IMR-90 (cell line): ENCODE measurements at regions not wholly inside any gene's neighbourhood (a gene's known extent, or its start where the extent isn't known, plus 50 kb on each side); places are given as distances from the start of the nearest gene placed in this dataset.

ENCODE experiments used
- ATAC-seq: fragments of 200-7000 bp; cut with Tn5 transposase; 2 replicates; pipeline ENCODE4 v1.9.1; 2020; ENCODE audit warnings: low read depth, mild to moderate bottlenecking, moderate library complexity
- BruUV-seq: library from RNA; stranded (reverse); fragments of 400-500 nt; replicated peaks from 2 replicates; lab custom pipeline; 2021; lab: Mats Ljungman, UMichigan
- CTCF ChIA-PET: fragments of 300-600 bp; formaldehyde crosslinking; extraction: SDS; loops from one replicate; lab custom pipeline; 2021; ENCODE audit warnings: antibody characterized with exemption; lab: Yijun Ruan, JAX
- POLR2A ChIA-PET: fragments of 300-600 bp; sonication (Branson Sonifier 250); formaldehyde crosslinking; loops from one replicate; lab custom pipeline; 2022; ENCODE audit warnings: antibody characterized with exemption; ENCODE audit not compliant: unreplicated experiment; lab: Charles Lee
- DNase-seq: peaks from one replicate; pipeline ENCODE4 v3.0.0; 2013
- H2AFZ ChIP-seq: replicated peaks from 2 replicates; pipeline ENCODE3; 2013; ENCODE audit warnings: low read length, mild to moderate bottlenecking; ENCODE audit not compliant: poor library complexity
- H2AK5ac ChIP-seq: 2 replicates; pipeline ENCODE4 v1.6.1; 2013; ENCODE audit warnings: low read depth, low read length, inconsistent platforms
- H2AK9ac ChIP-seq: replicated peaks from 2 replicates; pipeline ENCODE3; 2013; ENCODE audit warnings: mild to moderate bottlenecking, low read depth, low read length, moderate library complexity; ENCODE audit not compliant: poor library complexity
- H2BK120ac ChIP-seq: 2 replicates; pipeline ENCODE4 v1.6.1; 2013; ENCODE audit warnings: low read depth, low read length, inconsistent platforms
- H2BK15ac ChIP-seq: 3 replicates; pipeline ENCODE4 v1.6.1; 2013; ENCODE audit warnings: low read depth, low read length, inconsistent platforms
- H2BK20ac ChIP-seq: 2 replicates; pipeline ENCODE4 v1.6.1; 2013; ENCODE audit warnings: low read depth, mild to moderate bottlenecking, inconsistent platforms, low read length, moderate library complexity
- H2BK5ac ChIP-seq: 2 replicates; pipeline ENCODE4 v1.6.1; 2013; ENCODE audit warnings: mild to moderate bottlenecking, low read depth, low read length, inconsistent platforms; ENCODE audit not compliant: poor library complexity, severe bottlenecking
- H3K14ac ChIP-seq: replicated peaks from 2 replicates; pipeline ENCODE4 v1.6.1; 2013; ENCODE audit warnings: low read depth, low read length, inconsistent platforms
- H3K18ac ChIP-seq: 2 replicates; pipeline ENCODE4 v1.6.1; 2013; ENCODE audit warnings: low read depth, low read length, control low read depth
- H3K23ac ChIP-seq: 2 replicates; pipeline ENCODE4 v1.6.1; 2013; ENCODE audit warnings: low read depth, low read length, inconsistent platforms
- H3K27ac ChIP-seq: 2 replicates; pipeline ENCODE4 v1.5.1; 2013; ENCODE audit warnings: mild to moderate bottlenecking, control low read depth, low read length; ENCODE audit not compliant: insufficient read depth
- H3K27me3 ChIP-seq: 2 replicates; pipeline ENCODE4 v1.6.1; 2013; ENCODE audit warnings: low read length; ENCODE audit not compliant: control insufficient read depth, insufficient read depth
- H3K36me3 ChIP-seq: 2 replicates; pipeline ENCODE4 v1.6.1; 2013; ENCODE audit warnings: low read length, mixed read lengths; ENCODE audit not compliant: control insufficient read depth, insufficient read depth
- H3K4ac ChIP-seq: 2 replicates; pipeline ENCODE4 v1.6.1; 2013; ENCODE audit warnings: low read depth, low read length, inconsistent platforms
- H3K4me1 ChIP-seq: 2 replicates; pipeline ENCODE4 v1.6.1; 2013; ENCODE audit warnings: low read length, mixed read lengths; ENCODE audit not compliant: control insufficient read depth, insufficient read depth
- H3K4me2 ChIP-seq: 2 replicates; pipeline ENCODE4 v1.6.1; 2013; ENCODE audit warnings: low read depth, mild to moderate bottlenecking, control low read depth, low read length, moderate library complexity
- H3K4me3 ChIP-seq: 2 replicates; pipeline ENCODE4 v1.5.1; 2013; ENCODE audit warnings: low read depth, mild to moderate bottlenecking, control low read depth, low read length, moderate library complexity; ENCODE audit not compliant: insufficient read depth
- H3K56ac ChIP-seq: 2 replicates; pipeline ENCODE4 v1.6.1; 2013; ENCODE audit warnings: low read length, inconsistent platforms; ENCODE audit not compliant: insufficient read depth; ENCODE audit errors: extremely low read depth
- H3K79me1 ChIP-seq, 2 experiments: 2 replicates each; pipeline ENCODE4 v1.6.1; 2013; ENCODE audit warnings: low read length in 2 of 2, inconsistent platforms in 1 of 2, low read depth in 1 of 2
- H3K9ac ChIP-seq: 2 replicates; pipeline ENCODE4 v1.6.1; 2013; ENCODE audit warnings: low read depth, low read length, control low read depth
- H3K9me1 ChIP-seq: 2 replicates; pipeline ENCODE4 v1.6.1; 2013; ENCODE audit warnings: low read length, inconsistent platforms; ENCODE audit not compliant: insufficient read depth
- H3K9me3 ChIP-seq: 2 replicates; pipeline ENCODE4 v1.6.1; 2013; ENCODE audit warnings: low read length; ENCODE audit not compliant: control insufficient read depth, insufficient read depth
- H4K20me1 ChIP-seq: 2 replicates; pipeline ENCODE4 v1.6.1; 2013; ENCODE audit warnings: low read length, inconsistent platforms; ENCODE audit not compliant: insufficient read depth
- H4K5ac ChIP-seq: 2 replicates; pipeline ENCODE4 v1.6.1; 2013; ENCODE audit warnings: mild to moderate bottlenecking, low read depth, low read length, control low read depth
- H4K8ac ChIP-seq, 2 experiments: 2 replicates each; pipeline ENCODE4 v1.6.1; 2013; ENCODE audit warnings: low read depth in 2 of 2, low read length in 2 of 2, control low read depth in 1 of 2, inconsistent platforms in 1 of 2
- H4K91ac ChIP-seq: 2 replicates; pipeline ENCODE4 v1.6.1; 2013; ENCODE audit warnings: low read depth, low read length, inconsistent platforms; ENCODE audit not compliant: insufficient read depth
- BHLHE40 ChIP-seq: fragments of 150-350 bp; IDR thresholded peaks from 2 replicates; pipeline ENCODE4 v1.6.1; 2016; ENCODE audit warnings: mild to moderate bottlenecking, low read depth, low read length
- CEBPB ChIP-seq: IDR thresholded peaks from 2 replicates; pipeline ENCODE4 v1.6.1; 2012; ENCODE audit warnings: low read depth, low read length, improper control_type of control experiment
- CHD1 ChIP-seq: IDR thresholded peaks from 2 replicates; pipeline ENCODE4 v1.6.1; 2012; ENCODE audit warnings: low read depth, low read length, improper control_type of control experiment
- FOS ChIP-seq: fragments of 150-350 bp; IDR thresholded peaks from 2 replicates; pipeline ENCODE4 v1.6.1; 2016; ENCODE audit warnings: low read depth, low read length
- MAFK ChIP-seq: IDR thresholded peaks from 2 replicates; pipeline ENCODE4 v1.6.1; 2012; ENCODE audit warnings: low read depth, low read length, improper control_type of control experiment
- MAZ ChIP-seq: IDR thresholded peaks from 2 replicates; pipeline ENCODE4 v1.6.1; 2012; ENCODE audit warnings: low read depth, mild to moderate bottlenecking, low read length, improper control_type of control experiment, moderate library complexity, borderline replicate concordance
- MXI1 ChIP-seq: IDR thresholded peaks from 2 replicates; pipeline ENCODE4 v1.6.1; 2012; ENCODE audit warnings: low read depth, mild to moderate bottlenecking, low read length, moderate library complexity, borderline replicate concordance
- NFE2L2 ChIP-seq: fragments of 150-350 bp; IDR thresholded peaks from 2 replicates; pipeline ENCODE4 v1.6.1; 2016; ENCODE audit warnings: low read depth, mild to moderate bottlenecking, low read length
- POLR2A ChIP-seq: IDR thresholded peaks from 2 replicates; pipeline ENCODE4 v1.6.1; 2012; ENCODE audit warnings: mild to moderate bottlenecking, low read depth, low read length
- RFX5 ChIP-seq: IDR thresholded peaks from 2 replicates; pipeline ENCODE4 v1.8.0; 2012; ENCODE audit warnings: low read depth, mild to moderate bottlenecking, low read length, moderate library complexity
- WGBS, 2 experiments: methylation state at CpG; one replicate each; pipeline versions ENCODE4 v1.1.5 to v1.1.7; 2013; ENCODE audit warnings: missing lambda C conversion rate in 2 of 2; ENCODE audit not compliant: insufficient read length in 1 of 2; ENCODE audit errors: extremely low coverage in 2 of 2; 5-methylcytosine and 5-hydroxymethylcytosine counted together
- dilution Hi-C: fragments of 300-500 bp; cut with HindIII; formaldehyde crosslinking; loops from one replicate; pipeline ENCODE4 v1.14.3; 2018; ENCODE audit warnings: low sequenced_read_pairs; ENCODE audit not compliant: unreplicated experiment
- in situ Hi-C: fragments of 300-500 bp; cut with MboI; formaldehyde crosslinking; loops from 3 replicates; pipeline ENCODE4 v1.14.3; 2019; ENCODE audit warnings: low sequenced_read_pairs, inconsistent platforms, mixed read lengths
- intact Hi-C: fragments of 100-400 bp; cut with micrococcal nuclease; formaldehyde crosslinking; loops from 2 replicates; pipeline ENCODE4 v1.10.0; 2022
- TF ChIP-seq, protein P1 (sequence below): fragments of 150-350 bp; IDR thresholded peaks from 2 replicates; pipeline ENCODE4 v1.6.1; 2016; ENCODE audit warnings: low read depth, mild to moderate bottlenecking, low read length, moderate library complexity, borderline replicate concordance
- TF ChIP-seq, protein P2 (sequence below): conservative IDR thresholded peaks from 2 replicates; pipeline ENCODE4 v1.5.1; 2012; ENCODE audit warnings: mild to moderate bottlenecking, low read depth, low read length, improper control_type of control experiment

DNA sequence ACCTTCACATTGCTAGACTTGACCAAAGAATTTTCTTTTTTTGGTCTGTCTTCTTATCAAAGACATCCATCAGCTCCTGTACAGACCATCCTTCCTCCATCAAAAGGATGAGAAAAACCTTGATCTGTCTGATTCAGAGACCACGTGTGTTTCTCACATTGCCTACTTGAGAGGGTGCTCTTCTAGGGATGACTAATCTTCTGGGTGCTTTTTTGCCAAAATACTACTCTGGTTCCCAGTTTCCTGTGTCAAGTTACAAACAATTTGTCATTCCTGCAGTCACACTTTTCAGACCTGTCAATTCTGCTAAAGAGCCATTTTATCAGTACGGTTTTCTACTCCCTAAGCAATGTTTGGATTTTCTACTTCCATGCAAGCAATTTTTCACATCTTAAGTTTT is 492.2 kb downstream of the CDH11 start:
- no peak overlapping the region for H4K91ac ChIP-seq
- CTCF ChIA-PET = no interaction called here

More for the DNA sequence above, 492.2 kb downstream of the CDH11 start:
- H2BK120ac ChIP-seq = no peak overlapping the region
- H3K36me3 ChIP-seq = no peaks in the 10 kb centered on the region
- ATAC-seq (no peak), DNase-seq (no peak)
- no peak overlapping the region for H3K23ac ChIP-seq
- no peak overlapping the region for H3K4ac ChIP-seq
- H4K20me1 ChIP-seq = no peaks in the 10 kb centered on the region
- dilution Hi-C loops = no loop called here
- H4K5ac ChIP-seq = no peak overlapping the region
- H3K14ac ChIP-seq = no peak overlapping the region
- no peaks in the 10 kb centered on the region for H3K79me1 ChIP-seq
- no peak overlapping the region for H2AFZ ChIP-seq
- no CpG with 5 or more reads among the region's 2 CpGs for WGBS, 2 experiments
- no peaks in the 10 kb centered on the region for H3K9me1 ChIP-seq
- H3K27ac ChIP-seq = no peak overlapping the region
- H2BK20ac ChIP-seq = no peak overlapping the region
- H2AK5ac ChIP-seq = no peak overlapping the region
- no peaks in the 10 kb centered on the region for H3K9me3 ChIP-seq
- TF ChIP-seq MXI1 (no peak), CHD1 (no peak), RFX5 (no peak), NFE2L2 (no peak), MAFK (no peak), CEBPB (no peak), BHLHE40 (no peak), FOS (no peak), POLR2A (no peak), MAZ (no peak)
- TF ChIP-seq, protein P1, sequence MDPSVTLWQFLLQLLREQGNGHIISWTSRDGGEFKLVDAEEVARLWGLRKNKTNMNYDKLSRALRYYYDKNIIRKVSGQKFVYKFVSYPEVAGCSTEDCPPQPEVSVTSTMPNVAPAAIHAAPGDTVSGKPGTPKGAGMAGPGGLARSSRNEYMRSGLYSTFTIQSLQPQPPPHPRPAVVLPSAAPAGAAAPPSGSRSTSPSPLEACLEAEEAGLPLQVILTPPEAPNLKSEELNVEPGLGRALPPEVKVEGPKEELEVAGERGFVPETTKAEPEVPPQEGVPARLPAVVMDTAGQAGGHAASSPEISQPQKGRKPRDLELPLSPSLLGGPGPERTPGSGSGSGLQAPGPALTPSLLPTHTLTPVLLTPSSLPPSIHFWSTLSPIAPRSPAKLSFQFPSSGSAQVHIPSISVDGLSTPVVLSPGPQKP = no peak
- TF ChIP-seq, protein P2, sequence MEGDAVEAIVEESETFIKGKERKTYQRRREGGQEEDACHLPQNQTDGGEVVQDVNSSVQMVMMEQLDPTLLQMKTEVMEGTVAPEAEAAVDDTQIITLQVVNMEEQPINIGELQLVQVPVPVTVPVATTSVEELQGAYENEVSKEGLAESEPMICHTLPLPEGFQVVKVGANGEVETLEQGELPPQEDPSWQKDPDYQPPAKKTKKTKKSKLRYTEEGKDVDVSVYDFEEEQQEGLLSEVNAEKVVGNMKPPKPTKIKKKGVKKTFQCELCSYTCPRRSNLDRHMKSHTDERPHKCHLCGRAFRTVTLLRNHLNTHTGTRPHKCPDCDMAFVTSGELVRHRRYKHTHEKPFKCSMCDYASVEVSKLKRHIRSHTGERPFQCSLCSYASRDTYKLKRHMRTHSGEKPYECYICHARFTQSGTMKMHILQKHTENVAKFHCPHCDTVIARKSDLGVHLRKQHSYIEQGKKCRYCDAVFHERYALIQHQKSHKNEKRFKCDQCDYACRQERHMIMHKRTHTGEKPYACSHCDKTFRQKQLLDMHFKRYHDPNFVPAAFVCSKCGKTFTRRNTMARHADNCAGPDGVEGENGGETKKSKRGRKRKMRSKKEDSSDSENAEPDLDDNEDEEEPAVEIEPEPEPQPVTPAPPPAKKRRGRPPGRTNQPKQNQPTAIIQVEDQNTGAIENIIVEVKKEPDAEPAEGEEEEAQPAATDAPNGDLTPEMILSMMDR = no peak
- no peak overlapping the region for H2AK9ac ChIP-seq
- H3K4me3 ChIP-seq = no peak overlapping the region
- in situ Hi-C loops = no loop called here
- no peak overlapping the region for H2BK15ac ChIP-seq
- no peaks in the 10 kb centered on the region for H3K4me1 ChIP-seq
- no peak overlapping the region for H3K9ac ChIP-seq
- BruUV-seq = no TSS peak
- intact Hi-C loops = no loop called here
- no peak overlapping the region for H4K8ac ChIP-seq
- H3K18ac ChIP-seq = no peak overlapping the region
- H2BK5ac ChIP-seq = no peak overlapping the region
- H3K56ac ChIP-seq = no peak overlapping the region
- H3K4me2 ChIP-seq = no peak overlapping the region
- POLR2A ChIA-PET = no interaction called here
- H3K27me3 ChIP-seq = no peaks in the 10 kb centered on the region
